ENCODE measurements at regions not wholly inside any gene's neighbourhood (a gene's known extent, or its start where the extent isn't known, plus 50 kb on each side); places are given as distances from the start of the nearest gene placed in this dataset.

GRCh38 chr13:43994999-43995859, 115.5 kb downstream of the LACC1 start:
- TF ChIP-seq YY1 (IDR thresholded peaks at IDR 0.05; ENCODE audit: insufficient read depth, insufficient read length) (no peak), ZNF274 (IDR thresholded peaks at IDR 0.05; ENCODE audit: low read depth, low read length) (no peak)
